ENCODE measurements at regions not wholly inside any gene's neighbourhood (a gene's known extent, or its start where the extent isn't known, plus 50 kb on each side); places are given as distances from the start of the nearest gene placed in this dataset.

GRCh38 chr11:131194726-131195125, 175.7 kb upstream of the NTM start:
- DNase-seq, result no peak

- peak; percentile 74 for DNase-seq
Observed at GRCh38 chr11:131195661-131196517, 174.5 kb upstream of the NTM start.

GRCh38 chr11:131198161-131199014, 172.0 kb upstream of the NTM start:
- no peak for DNase-seq

GRCh38 chr11:131199015-131199280, 171.5 kb upstream of the NTM start:
- DNase-seq, result no peak

GRCh38 chr11:131201674-131202073, 168.7 kb upstream of the NTM start:
- DNase-seq, result no peak

- no peak for DNase-seq
Observed at GRCh38 chr11:131203040-131203439, 167.4 kb upstream of the NTM start.

- no peak for DNase-seq
Observed at GRCh38 chr11:131204282-131204681, 166.1 kb upstream of the NTM start.

GRCh38 chr11:131204765-131205380, 165.5 kb upstream of the NTM start:
- no peak for DNase-seq

- no peak for DNase-seq
Observed at GRCh38 chr11:131206671-131207070, 163.7 kb upstream of the NTM start.

- no peak for DNase-seq
Observed at GRCh38 chr11:131207901-131208300, 162.5 kb upstream of the NTM start.

- DNase-seq, result no peak
Observed at GRCh38 chr11:131217313-131218310, 152.8 kb upstream of the NTM start.

- DNase-seq, result no peak
Observed at GRCh38 chr11:131218542-131218941, 151.9 kb upstream of the NTM start.

- DNase-seq, result no peak
Observed at GRCh38 chr11:131219646-131220045, 150.8 kb upstream of the NTM start.

- DNase-seq, result no peak
Observed at GRCh38 chr11:131223198-131223991, 147.0 kb upstream of the NTM start.

- DNase-seq, result no peak
Observed at GRCh38 chr11:131228378-131228777, 142.0 kb upstream of the NTM start.

- DNase-seq, result no peak
Observed at GRCh38 chr11:131229221-131229620, 141.2 kb upstream of the NTM start.

- no peak for DNase-seq
Observed at GRCh38 chr11:131231317-131231940, 139.0 kb upstream of the NTM start.

- no peak for DNase-seq
Observed at GRCh38 chr11:131232261-131232660, 138.2 kb upstream of the NTM start.

GRCh38 chr11:131234221-131234620, 136.2 kb upstream of the NTM start:
- no peak for DNase-seq

- no peak for DNase-seq
Observed at GRCh38 chr11:131235328-131236298, 134.8 kb upstream of the NTM start.

Data from NCI-H524 treated with DMSO at 0.1 percent for 48 hours (cell line).